Stimulated activated CD8-positive, alpha-beta memory T cell treated with anti-CD3 and anti-CD28 coated beads, Interleukin-7, amount 100 ng/mL, for 4 hours (primary cell): ENCODE measurements at regions not wholly inside any gene's neighbourhood (a gene's known extent, or its start where the extent isn't known, plus 50 kb on each side); places are given as distances from the start of the nearest gene placed in this dataset.

Experiments
- DNase-seq, 2 donors: peaks; one replicate each; pipeline ENCODE4 v3.0.0-alpha.2; 2020; ENCODE audit warnings: low read depth in 2 of 2

- DNase-seq: no peak
Measured at GRCh38 chr2:64769392-64770044, 115.8 kb upstream of the SERTAD2 start.

- no peak for DNase-seq
Measured at GRCh38 chr2:64770137-64770780, 116.5 kb upstream of the SERTAD2 start.

GRCh38 chr2:64770781-64771334, 117.1 kb upstream of the SERTAD2 start:
- no peak for DNase-seq

GRCh38 chr2:64771737-64772136, 118.0 kb upstream of the SERTAD2 start:
- DNase-seq: no peak

GRCh38 chr2:64773461-64774118, 119.9 kb upstream of the SERTAD2 start:
- no peak for DNase-seq

GRCh38 chr2:64777841-64778240, 124.1 kb upstream of the SERTAD2 start:
- no peak for DNase-seq

GRCh38 chr2:64779117-64779690, 125.5 kb upstream of the SERTAD2 start:
- no peak for DNase-seq

GRCh38 chr2:64780041-64780440, 126.3 kb upstream of the SERTAD2 start:
- no peak for DNase-seq

- no peak for DNase-seq
Measured at GRCh38 chr2:64781711-64782390, 128.1 kb upstream of the SERTAD2 start.

- DNase-seq: no peak
Measured at GRCh38 chr2:64784168-64785061, 130.7 kb upstream of the SERTAD2 start.

GRCh38 chr2:64785245-64785644, 131.5 kb upstream of the SERTAD2 start:
- no peak for DNase-seq

GRCh38 chr2:64786343-64787018, 132.8 kb upstream of the SERTAD2 start:
- no peak for DNase-seq

- no peak for DNase-seq
Measured at GRCh38 chr2:64787019-64787365, 133.3 kb upstream of the SERTAD2 start.

GRCh38 chr2:64787698-64788097, 134.0 kb upstream of the SERTAD2 start:
- DNase-seq: no peak

- DNase-seq: no peak
Measured at GRCh38 chr2:64789466-64790320, 136.0 kb upstream of the SERTAD2 start.

GRCh38 chr2:64792300-64792699, 138.6 kb upstream of the SERTAD2 start:
- no peak for DNase-seq

GRCh38 chr2:64792995-64793639, 139.4 kb upstream of the SERTAD2 start:
- no peak for DNase-seq

GRCh38 chr2:64793701-64794100, 140.0 kb upstream of the SERTAD2 start:
- DNase-seq: no peak

- DNase-seq: no peak
Measured at GRCh38 chr2:64794426-64794995, 140.8 kb upstream of the SERTAD2 start.
